ENCODE measurements at regions not wholly inside any gene's neighbourhood (a gene's known extent, or its start where the extent isn't known, plus 50 kb on each side); places are given as distances from the start of the nearest gene placed in this dataset.

DNA sequence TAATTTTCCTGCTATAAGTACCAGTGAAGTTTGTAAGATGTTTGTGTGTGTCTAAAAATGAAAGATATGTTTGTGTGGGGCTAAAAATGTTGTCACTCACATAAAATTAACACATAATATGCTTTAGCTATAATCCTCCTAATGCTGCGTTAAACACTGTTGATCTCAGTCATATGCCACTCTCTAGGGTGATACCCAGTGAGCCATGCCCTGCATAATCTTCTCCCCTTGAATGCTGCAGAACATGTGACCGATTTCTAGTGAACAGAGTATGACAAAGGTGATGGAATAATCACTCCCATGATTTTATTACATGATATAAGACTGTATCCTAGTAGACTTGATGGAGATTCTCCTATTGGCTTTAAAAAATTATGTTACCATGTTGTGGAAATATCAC, 119.1 kb upstream of the EPHA5 start:
- no peak for DNase-seq (ENCODE audit: low read depth)

GRCh38 chr4:65777270-65777669, 107.0 kb upstream of the EPHA5 start:
- DNase-seq (ENCODE audit: low read depth): no peak

GRCh38 chr4:65773636-65774035, 103.3 kb upstream of the EPHA5 start:
- no peak for DNase-seq (ENCODE audit: low read depth)

GRCh38 chr4:65747386-65747785, 77.1 kb upstream of the EPHA5 start:
- DNase-seq (ENCODE audit: low read depth): no peak

- DNase-seq (ENCODE audit: low read depth): no peak
These were observed 67.8 kb upstream of the EPHA5 start for GRCh38 chr4:65738134-65738533.

- no peak for DNase-seq (ENCODE audit: low read depth)
These were observed 67.4 kb upstream of the EPHA5 start for GRCh38 chr4:65737672-65738071.

- DNase-seq (ENCODE audit: low read depth): no peak
These were observed 54.7 kb upstream of the EPHA5 start for GRCh38 chr4:65724973-65725372.

Data from T follicular helper cell (primary cell).